ENCODE measurements at regions not wholly inside any gene's neighbourhood (a gene's known extent, or its start where the extent isn't known, plus 50 kb on each side); places are given as distances from the start of the nearest gene placed in this dataset.

GRCh38 chr7:104264285-104264684, 56.5 kb upstream of the ORC5 start:
- ChIA-PET CTCF (interaction anchor here (1.2 to 1.5 kb wide), 2 partner anchors 9 to 33 kb away, joined by 3 to 9 read pairs; no protein-coding TSS in a partner anchor), SMC1A (ENCODE audit: uncharacterized antibody, unreplicated experiment) (no interaction called here), RAD21 (ENCODE audit: unreplicated experiment) (no interaction called here), POLR2A (no interaction called here)
- 0% methylated on average over 3 of the region's 3 CpGs for WGBS (ENCODE audit: insufficient coverage, insufficient replicate concordance, low lambda C conversion rate, missing lambda C conversion rate)
- intact Hi-C loops (cut with micrococcal nuclease; ENCODE audit: unreplicated experiment) (loop anchor here (10.0 kb wide), 1 partner anchor 281 kb away; no protein-coding TSS in a partner anchor), in situ Hi-C loops (cut with MboI) (no loop called here)
- H3K36me3 ChIP-seq (ENCODE audit: control insufficient read depth in 2 of 2, insufficient read depth in 2 of 2, low read length in 1 of 2) = no peaks in the 10 kb centered on the region
- no peak overlapping the region for H2AFZ ChIP-seq (ENCODE audit: control insufficient read depth, low read depth, low read length)
- no peaks in the 10 kb centered on the region; the same call in 2 of the 3 replicates for H3K9me3 ChIP-seq (replicated peaks; ENCODE audit: control insufficient read depth, insufficient read depth, low read length)
- no peak overlapping the region for H3K27ac ChIP-seq (ENCODE audit: control insufficient read depth, insufficient read depth)
- H3K4me3 ChIP-seq = no peak overlapping the region
- H3K4me1 ChIP-seq (ENCODE audit: control insufficient read depth, insufficient read depth, low read length) = no peaks in the 10 kb centered on the region
- FAIRE-seq (no peak), ATAC-seq (no peak), DNase-seq (ENCODE audit: low read depth, low spot score) (no peak)
- H3K4me2 ChIP-seq (ENCODE audit: control insufficient read depth, insufficient read depth) = no peak overlapping the region
- H3K27me3 ChIP-seq (replicated peaks in 1 of 2; ENCODE audit: control insufficient read depth in 2 of 2, insufficient read depth in 2 of 2, low read length in 1 of 2) = no peaks in the 10 kb centered on the region
- TF ChIP-seq ESRRA (IDR thresholded peaks at IDR 0.05; ENCODE audit: low read length) (no peak), RAD51 (IDR thresholded peaks at IDR 0.05) (no peak), IRF4 (IDR thresholded peaks at IDR 0.05; ENCODE audit: low read depth, low read length) (no peak), BCL11A (IDR thresholded peaks at IDR 0.05; ENCODE audit: low read depth, low read length) (no peak), POLR2A (IDR thresholded peaks at IDR 0.05; ENCODE audit: low read depth, low read length) (no peak), FOS (IDR thresholded peaks at IDR 0.05; ENCODE audit: borderline replicate concordance, extremely low read depth, insufficient read length) (no peak), BRCA1 (IDR thresholded peaks at IDR 0.05; ENCODE audit: low read depth, low read length) (no peak), PRDM15 (CRISPR knock-in tag; IDR thresholded peaks at IDR 0.05) (no peak), MYC (IDR thresholded peaks at IDR 0.05; ENCODE audit: insufficient read depth, insufficient read length, insufficient replicate concordance, low read length, severe bottlenecking) (no peak), CEBPB (IDR thresholded peaks at IDR 0.05; ENCODE audit: borderline replicate concordance in 1 of 2, low read depth in 2 of 2, low read length in 2 of 2) (no peak), ZNF24 (IDR thresholded peaks at IDR 0.05) (no peak), CREB1 (IDR thresholded peaks at IDR 0.05; ENCODE audit: low read depth) (no peak), CHD4 (IDR thresholded peaks at IDR 0.05) (no peak), IKZF2 (IDR thresholded peaks at IDR 0.05) (no peak)
- no peaks in the 10 kb centered on the region for H3K79me2 ChIP-seq (ENCODE audit: control insufficient read depth, insufficient read depth, low read length)
- no peak overlapping the region for H3K9ac ChIP-seq (ENCODE audit: control insufficient read depth, insufficient read depth, low read length)
- no peaks in the 10 kb centered on the region for H4K20me1 ChIP-seq (ENCODE audit: control insufficient read depth, insufficient read depth)
- BruUV-seq (replicated peaks) = no TSS peak

Data from GM12878 (cell line).